ENCODE measurements at regions not wholly inside any gene's neighbourhood (a gene's known extent, or its start where the extent isn't known, plus 50 kb on each side); places are given as distances from the start of the nearest gene placed in this dataset.
"Not testable (repeated sequence)": the region's sequence is repeated elsewhere in the genome, so short reads cannot be mapped to it uniquely, and the experiment has no call there.

DNA sequence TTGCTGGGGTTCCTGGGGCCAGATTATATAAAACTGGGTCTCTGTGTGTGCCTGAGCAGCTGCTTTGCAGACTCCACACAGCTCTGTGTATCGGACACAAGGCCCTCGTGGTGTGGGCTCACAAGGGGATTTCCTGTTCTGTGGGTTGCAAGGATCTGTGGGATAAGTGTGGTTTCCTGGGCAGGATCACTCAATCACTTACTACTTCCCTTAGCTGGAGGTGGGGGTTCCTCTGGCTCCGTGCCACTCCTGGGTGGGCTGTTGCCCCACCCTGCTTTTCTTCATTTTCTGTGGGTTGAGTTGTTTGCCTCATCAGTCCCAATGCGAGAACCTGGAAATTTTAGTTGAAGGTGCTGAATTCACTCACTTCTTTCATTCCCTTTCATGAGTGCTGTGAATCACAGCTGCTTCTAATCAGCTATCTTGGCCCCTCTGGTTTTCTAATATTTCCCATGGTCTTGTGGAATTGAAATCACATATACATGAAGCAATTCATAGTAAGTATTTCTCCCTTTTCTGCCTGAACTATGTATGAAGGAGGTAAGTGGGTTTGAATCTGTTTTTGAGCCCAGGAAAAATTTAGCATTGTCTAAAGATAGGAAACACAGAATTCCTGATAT, 196.3 kb downstream of the DCDC2C start:
- peak; percentile 0 for DNase-seq

DNA sequence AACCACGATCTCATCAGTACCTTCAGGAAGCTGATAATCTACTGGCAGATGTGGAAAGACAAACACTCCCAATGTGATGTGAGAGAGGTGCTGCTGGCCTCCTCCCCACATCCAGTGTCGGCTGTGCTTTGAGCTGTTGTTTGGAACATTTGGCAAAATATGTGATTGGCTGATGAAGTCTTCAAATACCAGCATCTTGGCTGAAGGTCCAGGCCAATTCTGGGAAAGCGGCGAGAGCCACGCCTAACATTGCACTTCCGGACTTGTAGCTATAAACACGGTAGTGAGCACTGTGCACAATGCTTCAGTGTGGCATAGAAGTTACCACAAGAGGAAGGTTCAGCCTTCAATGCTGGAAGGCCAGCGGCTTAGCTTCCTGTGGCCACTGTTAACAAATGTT, 198.8 kb downstream of the DCDC2C start:
- no peak for DNase-seq

DNA sequence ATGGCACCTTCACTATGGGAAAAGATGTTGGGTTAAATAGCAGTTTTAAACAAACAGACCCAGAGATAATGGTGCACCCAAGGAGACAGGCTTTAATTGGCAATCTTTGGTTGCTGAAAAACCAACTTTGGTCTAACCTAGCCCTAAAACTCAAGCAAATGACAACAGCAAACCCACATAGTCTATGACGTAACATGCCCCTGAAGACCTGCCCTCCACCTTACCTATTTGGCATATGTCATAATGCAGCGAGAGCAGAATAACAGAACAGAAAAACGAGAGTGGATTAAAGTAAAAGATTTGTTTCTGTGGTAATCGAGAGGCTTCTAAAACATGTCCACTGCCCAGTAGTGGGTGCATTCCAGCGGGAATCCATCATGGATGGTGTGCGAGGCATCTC, 200.7 kb downstream of the DCDC2C start:
- no peak for DNase-seq

DNA sequence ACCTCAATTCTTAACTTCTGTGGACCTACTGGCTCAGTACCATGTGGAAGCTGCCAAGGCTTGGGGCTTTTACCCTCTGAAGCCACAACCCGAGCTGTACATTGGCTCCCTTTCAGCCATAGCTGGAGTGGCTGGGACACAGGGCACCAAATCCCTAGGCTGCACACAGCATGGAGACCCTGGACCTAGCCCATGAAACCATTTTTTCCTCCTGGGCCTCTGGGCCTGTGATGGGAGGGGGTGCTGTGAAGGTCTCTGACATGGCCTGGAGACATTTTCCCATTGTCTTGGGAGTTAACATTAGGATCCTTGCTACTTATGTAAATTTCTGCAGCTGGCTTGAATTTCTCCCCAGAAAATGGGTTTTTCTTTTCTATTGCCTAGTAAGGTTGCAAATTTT, 205.1 kb downstream of the DCDC2C start:
- not testable (repeated sequence) for DNase-seq

DNA sequence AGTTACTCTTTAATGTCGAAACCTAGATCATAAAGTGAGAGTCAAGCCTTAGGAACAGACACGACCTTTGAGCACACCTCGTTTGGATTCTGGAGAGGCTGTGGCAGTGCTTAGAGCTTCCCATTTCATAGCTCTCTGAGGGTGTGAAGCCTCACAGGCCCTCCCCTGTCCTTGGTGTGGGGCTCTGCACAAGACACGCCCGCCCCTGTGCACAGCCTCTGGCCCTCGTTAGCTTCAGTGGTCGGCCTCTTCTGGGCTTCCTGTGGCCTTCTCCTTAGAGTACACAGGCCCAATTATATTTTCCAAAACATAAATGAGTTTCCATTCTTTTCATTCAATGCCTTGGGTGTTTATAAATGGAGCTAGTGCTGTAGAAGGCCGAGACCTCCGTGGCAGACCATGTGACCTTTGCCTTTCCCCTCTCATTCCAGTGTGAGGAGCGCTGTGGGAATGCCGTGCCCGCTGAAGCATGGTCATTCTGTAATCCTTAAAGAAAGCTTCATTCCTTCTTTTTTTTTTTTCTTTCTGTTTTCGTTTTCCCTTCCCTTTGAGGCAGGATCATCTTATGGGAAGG, 208.6 kb downstream of the DCDC2C start:
- DNase-seq = no peak

DNA sequence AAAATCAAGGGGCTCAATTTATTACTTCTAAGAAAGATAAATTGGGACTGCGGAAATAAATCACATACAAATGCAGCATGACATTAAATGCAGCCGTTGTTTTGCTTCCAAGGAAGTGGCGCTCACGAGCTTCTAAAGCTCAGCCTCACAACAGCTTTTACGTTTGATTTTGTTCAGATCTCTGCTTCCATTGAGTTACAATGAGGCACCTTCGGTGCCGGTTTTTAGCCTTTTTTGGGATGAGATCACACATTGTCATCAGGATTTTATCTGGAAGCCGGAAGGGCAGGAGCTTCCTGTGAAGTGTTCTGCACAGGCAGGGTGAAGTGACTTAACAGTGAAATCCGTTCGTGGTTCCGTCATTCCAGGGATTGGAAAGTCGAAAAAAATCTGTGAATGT, 209.8 kb downstream of the DCDC2C start:
- DNase-seq = no peak

- no peak for DNase-seq
Observed at GRCh38 chr2:3914241-3914640, 210.9 kb downstream of the DCDC2C start.

GRCh38 chr2:3927031-3927430, 223.7 kb downstream of the DCDC2C start:
- no peak for DNase-seq

DNA sequence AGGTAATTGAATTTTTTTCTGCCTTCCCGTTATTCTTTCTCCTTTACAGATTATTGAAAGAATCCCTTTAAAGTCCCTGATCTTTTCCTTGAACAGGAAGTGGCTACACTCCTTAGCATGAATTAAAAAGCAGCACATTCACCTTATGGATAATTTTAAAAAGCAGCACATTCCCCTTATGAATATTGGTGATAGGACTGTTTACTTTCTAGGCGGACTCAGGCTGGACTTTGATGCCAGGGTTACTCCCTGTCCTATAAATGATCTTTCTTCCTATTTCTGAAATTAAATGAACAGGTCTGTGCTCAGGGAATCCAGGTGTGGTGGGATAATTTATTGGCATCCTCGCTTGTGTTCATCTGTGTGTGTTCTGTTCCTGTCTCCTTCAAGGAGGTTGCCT, 226.0 kb downstream of the DCDC2C start:
- DNase-seq = no peak

DNA sequence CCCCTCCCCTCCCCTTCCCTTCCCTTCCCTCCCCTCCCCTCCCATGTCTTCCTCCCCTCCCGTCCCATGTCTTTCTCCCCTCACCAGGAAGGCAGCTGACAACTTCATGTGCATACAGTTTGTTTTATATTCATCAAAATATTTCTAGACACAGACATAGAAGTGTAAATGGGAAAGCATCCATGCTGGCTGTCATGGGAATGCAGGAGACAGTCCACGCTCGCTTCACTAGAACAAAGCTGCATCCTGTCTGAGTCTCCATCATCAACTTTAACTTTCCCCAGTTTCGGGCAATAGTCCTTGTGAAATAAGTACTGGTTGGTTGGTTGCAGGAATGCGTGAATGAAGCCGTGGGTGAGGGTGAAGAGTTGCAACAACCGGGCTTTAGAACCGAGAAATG, 226.9 kb downstream of the DCDC2C start:
- no peak for DNase-seq

- DNase-seq = no peak
Observed at GRCh38 chr2:3940661-3941060, 237.3 kb downstream of the DCDC2C start.

DNA sequence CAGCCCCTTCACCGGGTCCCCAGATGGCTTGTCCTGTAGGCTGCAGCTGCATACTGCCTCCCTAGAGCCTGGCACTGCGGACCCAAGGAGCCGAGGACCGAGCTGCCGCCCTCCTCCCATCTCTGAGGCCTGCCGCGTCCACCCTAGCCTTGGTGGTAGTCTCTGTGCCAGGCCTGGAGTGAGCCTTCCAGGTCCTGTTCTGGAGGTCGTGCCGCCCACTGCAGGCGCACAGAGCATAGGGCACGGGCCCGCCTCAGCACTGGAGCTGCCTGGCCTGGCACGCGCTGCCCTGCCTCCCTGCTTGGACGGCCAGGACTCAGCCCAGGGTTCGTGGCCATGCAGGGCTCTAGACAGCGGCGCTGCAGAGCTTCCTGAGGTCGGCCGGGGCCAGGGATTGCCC, 239.5 kb downstream of the DCDC2C start:
- DNase-seq = no peak

DNA sequence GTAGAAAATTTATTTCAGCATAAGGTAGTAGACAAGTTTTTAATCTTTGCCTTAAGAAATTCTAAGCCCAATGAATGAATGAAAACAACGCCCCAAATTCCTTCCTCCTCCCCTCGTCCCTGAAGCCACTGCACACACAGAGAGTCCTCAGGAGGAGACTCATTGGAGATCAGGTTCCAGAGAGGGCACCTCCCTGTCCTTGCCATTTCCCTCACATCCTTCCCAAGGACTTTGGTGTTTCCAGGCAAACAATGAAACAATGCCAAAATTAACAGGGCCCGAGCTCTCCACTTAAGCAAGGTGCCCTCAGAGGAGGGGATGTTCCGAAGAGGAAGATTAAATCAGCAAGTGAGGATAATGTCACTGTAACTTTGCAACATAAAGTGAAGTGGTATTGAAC, 240.7 kb downstream of the DCDC2C start:
- no peak for DNase-seq

DNA sequence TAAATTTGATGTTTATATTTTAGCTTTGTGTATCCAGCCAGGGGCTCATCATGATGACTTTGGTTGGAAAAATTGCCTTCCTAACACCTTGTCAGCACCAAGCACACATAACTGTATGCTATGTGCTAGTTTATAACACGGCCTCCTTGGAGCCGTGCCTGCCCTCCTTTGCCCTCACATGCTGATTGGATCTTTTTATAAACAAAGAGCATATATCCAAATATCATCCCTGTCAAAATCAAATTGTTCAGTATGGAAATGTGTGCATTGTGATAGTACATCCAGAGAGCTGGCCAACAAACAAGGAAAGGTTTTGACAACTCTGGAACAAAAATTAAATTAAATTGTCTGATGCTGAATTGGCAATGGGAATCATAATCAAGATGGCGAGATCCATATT, 241.5 kb downstream of the DCDC2C start:
- no peak for DNase-seq

DNA sequence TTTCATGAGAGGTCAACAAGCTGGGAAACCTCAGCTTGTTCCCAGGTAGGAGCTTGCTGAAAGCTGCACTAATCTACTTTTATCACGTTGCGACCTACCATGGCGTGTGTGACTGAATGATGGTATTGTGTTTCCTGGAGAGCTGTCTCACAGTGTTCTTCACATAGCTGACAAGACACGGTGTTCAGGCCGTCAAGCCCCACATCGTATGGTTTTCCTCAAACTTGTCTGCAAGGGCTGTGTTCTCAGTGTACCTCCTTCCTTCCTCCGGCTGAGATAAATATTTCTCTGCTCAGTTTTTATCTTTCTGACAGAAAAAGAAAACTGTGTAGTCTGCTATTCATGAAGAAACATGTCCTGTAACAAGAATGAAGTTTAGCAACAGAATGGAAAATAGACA, 244.8 kb downstream of the DCDC2C start:
- DNase-seq = no peak

GRCh38 chr2:3951131-3951954, 248.0 kb downstream of the DCDC2C start:
- no peak for DNase-seq

- DNase-seq = no peak
Observed at GRCh38 chr2:3952866-3953516, 249.6 kb downstream of the DCDC2C start.

GRCh38 chr2:3954261-3954660, 250.9 kb downstream of the DCDC2C start:
- no peak for DNase-seq

DNA sequence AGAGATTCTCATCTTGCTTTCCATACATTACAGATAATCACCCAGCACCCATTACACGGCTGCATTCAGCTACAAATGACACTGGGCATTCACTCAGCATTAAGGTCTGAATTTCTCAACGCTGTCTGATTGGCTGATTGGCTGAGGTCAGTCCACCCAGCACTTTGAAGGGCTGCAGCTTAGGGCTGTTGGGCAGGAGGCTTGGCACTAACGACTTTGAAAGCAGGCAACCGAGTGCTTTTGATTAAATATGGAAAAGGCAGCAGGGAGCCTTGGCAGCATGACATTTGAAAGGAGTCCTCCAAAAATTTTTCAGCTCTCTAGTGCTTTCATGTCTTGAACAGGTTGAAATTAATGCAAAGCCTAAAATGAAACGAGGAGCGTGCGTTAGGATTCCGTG, 253.0 kb downstream of the DCDC2C start:
- DNase-seq = no peak

DNA sequence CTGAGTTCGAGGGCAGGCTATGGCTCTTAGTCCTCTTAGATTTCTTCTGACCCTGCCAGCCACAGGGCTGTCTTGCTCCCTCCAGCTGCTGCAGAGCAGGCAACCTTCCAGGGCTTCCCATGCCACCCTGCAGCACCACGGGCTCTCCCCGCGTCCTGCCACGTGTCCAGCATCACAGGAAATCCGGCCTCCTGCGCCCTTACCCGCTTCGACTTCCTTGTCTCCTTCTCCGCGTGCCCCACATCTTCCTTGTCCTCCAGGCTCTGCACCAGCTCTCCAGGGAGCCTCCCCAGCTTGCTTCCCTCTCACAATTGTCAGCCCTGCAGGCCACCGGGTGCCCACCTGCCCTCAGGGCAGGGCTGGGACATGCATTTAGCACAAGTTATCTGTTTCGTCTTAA, 253.5 kb downstream of the DCDC2C start:
- DNase-seq = no peak

GRCh38 chr2:3958465-3958864, 255.1 kb downstream of the DCDC2C start:
- no peak for DNase-seq

- DNase-seq = no peak
Observed at GRCh38 chr2:3958969-3959368, 255.6 kb downstream of the DCDC2C start.

DNA sequence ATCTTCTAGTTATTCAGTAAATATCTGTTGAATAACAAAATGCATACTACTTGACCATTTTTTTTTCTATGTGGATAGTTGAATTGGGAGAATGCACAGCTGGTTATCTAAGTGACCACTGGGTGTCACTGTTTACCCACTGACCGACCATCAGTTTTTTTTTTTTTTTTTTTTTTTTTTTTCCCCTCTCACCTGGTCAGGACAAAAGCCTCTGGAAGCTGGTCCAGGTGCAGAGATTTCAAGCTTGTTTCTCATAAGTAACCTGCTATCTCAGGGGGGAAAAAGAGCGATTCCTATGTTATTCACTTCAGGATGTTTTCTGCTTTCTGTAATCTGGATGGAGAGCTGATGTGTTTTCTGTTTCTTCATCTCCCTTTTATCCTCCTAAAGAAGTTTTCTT, 256.0 kb downstream of the DCDC2C start:
- DNase-seq = peak; percentile 9

DNA sequence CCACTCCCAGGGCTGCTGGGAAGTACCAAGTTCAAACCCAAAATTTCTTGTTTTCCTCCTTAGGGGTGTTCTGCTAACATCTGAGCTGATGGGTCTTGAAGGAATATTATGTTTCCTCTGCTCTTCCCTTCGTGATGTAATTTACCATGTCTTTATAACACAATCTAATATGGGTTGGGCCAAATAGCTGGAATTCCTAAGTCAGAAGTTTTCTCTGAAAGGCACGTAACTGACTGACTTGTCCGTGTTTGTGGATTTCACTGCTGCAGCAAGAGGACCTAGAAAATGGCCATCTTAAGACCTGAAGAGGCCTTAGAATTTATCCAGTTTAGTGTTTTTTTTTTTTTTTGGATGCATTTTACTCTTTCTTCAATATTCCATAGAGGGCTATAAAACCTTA, 256.7 kb downstream of the DCDC2C start:
- DNase-seq = no peak

All from suppressor macrophage treated with lipopolysaccharide for 4 hours (primary cell).